ENCODE measurements at regions not wholly inside any gene's neighbourhood (a gene's known extent, or its start where the extent isn't known, plus 50 kb on each side); places are given as distances from the start of the nearest gene placed in this dataset.

GRCh38 chr18:39622431-39622830 lies 2056.8 kb upstream of the CELF4 start:
- TF ChIP-seq EP300 (IDR thresholded peaks at IDR 0.05), result no peak
- no peak for TF ChIP-seq CTCF (IDR thresholded peaks at IDR 0.05)
- no peak for TF ChIP-seq POLR2A (IDR thresholded peaks at IDR 0.05)

Data from ovary (tissue), 3 donors.